Dedifferentiated amniotic fluid mesenchymal stem cell (primary cell): ENCODE measurements at regions not wholly inside any gene's neighbourhood (a gene's known extent, or its start where the extent isn't known, plus 50 kb on each side); places are given as distances from the start of the nearest gene placed in this dataset.

Source experiments
- DNase-seq: peaks from one replicate; pipeline ENCODE4 v3.0.0-alpha.2; 2016; ENCODE audit errors: extremely low spot score

GRCh38 chr16:5379954-5380353, 282.4 kb upstream of the EEF2KMT start:
- no peak for DNase-seq

- DNase-seq = no peak
Measured at GRCh38 chr16:5378531-5378930, 280.9 kb upstream of the EEF2KMT start.

- DNase-seq = no peak
Measured at GRCh38 chr16:5377280-5377898, 279.8 kb upstream of the EEF2KMT start.

GRCh38 chr16:5374184-5374583, 276.6 kb upstream of the EEF2KMT start:
- no peak for DNase-seq

- no peak for DNase-seq
Measured at GRCh38 chr16:5367951-5368350, 270.4 kb upstream of the EEF2KMT start.

GRCh38 chr16:5366126-5366525, 268.5 kb upstream of the EEF2KMT start:
- no peak for DNase-seq

GRCh38 chr16:5364186-5364585, 266.6 kb upstream of the EEF2KMT start:
- DNase-seq = no peak

GRCh38 chr16:5361322-5361721, 263.7 kb upstream of the EEF2KMT start:
- no peak for DNase-seq

- DNase-seq = no peak
Measured at GRCh38 chr16:5354645-5355044, 257.1 kb upstream of the EEF2KMT start.

- DNase-seq = no peak
Measured at GRCh38 chr16:5349670-5350517, 252.3 kb upstream of the EEF2KMT start.

- DNase-seq = no peak
Measured at GRCh38 chr16:5349101-5349500, 251.5 kb upstream of the EEF2KMT start.

- DNase-seq = no peak
Measured at GRCh38 chr16:5347561-5347960, 250.0 kb upstream of the EEF2KMT start.

GRCh38 chr16:5336941-5337340, 239.3 kb upstream of the EEF2KMT start:
- no peak for DNase-seq

- DNase-seq = no peak
Measured at GRCh38 chr16:5333991-5334390, 236.4 kb upstream of the EEF2KMT start.

GRCh38 chr16:5333126-5333525, 235.5 kb upstream of the EEF2KMT start:
- no peak for DNase-seq

- DNase-seq = no peak
Measured at GRCh38 chr16:5330058-5330457, 232.5 kb upstream of the EEF2KMT start.

- DNase-seq = no peak
Measured at GRCh38 chr16:5328546-5328945, 231.0 kb upstream of the EEF2KMT start.

- no peak for DNase-seq
Measured at GRCh38 chr16:5326395-5326794, 228.8 kb upstream of the EEF2KMT start.

GRCh38 chr16:5325932-5326331, 228.3 kb upstream of the EEF2KMT start:
- no peak for DNase-seq

- DNase-seq = no peak
Measured at GRCh38 chr16:5323284-5324141, 225.9 kb upstream of the EEF2KMT start.

- no peak for DNase-seq
Measured at GRCh38 chr16:5321930-5322329, 224.3 kb upstream of the EEF2KMT start.

- no peak for DNase-seq
Measured at GRCh38 chr16:5319799-5320198, 222.2 kb upstream of the EEF2KMT start.
